ENCODE measurements at regions not wholly inside any gene's neighbourhood (a gene's known extent, or its start where the extent isn't known, plus 50 kb on each side); places are given as distances from the start of the nearest gene placed in this dataset.
"Not testable (repeated sequence)": the region's sequence is repeated elsewhere in the genome, so short reads cannot be mapped to it uniquely, and the experiment has no call there.

DNA sequence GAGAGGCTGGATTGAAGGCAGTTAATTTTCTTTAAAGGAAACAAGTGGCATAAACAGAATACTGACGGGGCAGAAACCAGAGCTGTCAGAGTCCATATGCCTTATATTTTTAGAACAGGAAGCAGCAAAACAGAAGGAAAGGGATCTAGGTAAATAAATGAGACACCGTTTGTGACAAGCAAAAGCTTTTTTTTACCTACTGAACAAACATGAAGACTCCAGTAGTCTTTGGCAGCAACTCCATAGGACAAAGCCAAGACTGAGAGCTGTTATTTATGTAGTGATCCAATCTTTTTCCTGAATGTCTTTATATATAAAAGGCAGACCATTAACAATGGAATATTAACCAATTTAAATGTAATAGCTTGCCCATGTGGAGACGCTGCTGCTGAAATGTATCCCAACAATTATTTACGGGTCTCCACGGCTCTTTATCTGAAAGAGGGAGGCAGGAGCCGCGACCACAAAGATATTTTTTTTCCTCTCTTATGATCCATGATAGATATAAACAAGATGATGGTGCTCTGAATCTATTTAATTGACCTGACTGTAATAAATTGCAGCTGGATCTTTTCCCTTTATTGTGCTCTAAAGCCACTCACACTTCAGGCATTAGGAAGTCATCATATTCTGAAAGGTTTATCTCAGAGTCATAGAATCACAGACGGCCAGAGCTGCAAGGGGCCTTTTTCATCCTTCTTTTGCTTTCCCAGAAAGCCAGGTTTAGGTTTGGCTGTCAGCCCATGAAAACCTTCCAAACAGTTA, 687.8 kb downstream of the EFNB2 start:
- no peaks in the 10 kb centered on the region for H3K9me3 ChIP-seq
- H3K27ac ChIP-seq = no peak overlapping the region
- 33 to 45% methylated on average over 8 of the region's 8 CpGs for WGBS, 2 donors
- H3K27me3 ChIP-seq = no peaks in the 10 kb centered on the region
- intact Hi-C loops (cut with DNase I) = no loop called here
- no peaks in the 10 kb centered on the region for H3K36me3 ChIP-seq (replicated peaks in 1 of 2; ENCODE audit: insufficient read depth in 1 of 2, low read depth in 2 of 2)
- DNase-seq (no peak), ATAC-seq (no peak)
- no peak overlapping the region for H3K4me3 ChIP-seq
- no peaks in the 10 kb centered on the region for H3K4me1 ChIP-seq
- no peak for TF ChIP-seq POLR2A (IDR thresholded peaks at IDR 0.05)
- TF ChIP-seq, protein P1, sequence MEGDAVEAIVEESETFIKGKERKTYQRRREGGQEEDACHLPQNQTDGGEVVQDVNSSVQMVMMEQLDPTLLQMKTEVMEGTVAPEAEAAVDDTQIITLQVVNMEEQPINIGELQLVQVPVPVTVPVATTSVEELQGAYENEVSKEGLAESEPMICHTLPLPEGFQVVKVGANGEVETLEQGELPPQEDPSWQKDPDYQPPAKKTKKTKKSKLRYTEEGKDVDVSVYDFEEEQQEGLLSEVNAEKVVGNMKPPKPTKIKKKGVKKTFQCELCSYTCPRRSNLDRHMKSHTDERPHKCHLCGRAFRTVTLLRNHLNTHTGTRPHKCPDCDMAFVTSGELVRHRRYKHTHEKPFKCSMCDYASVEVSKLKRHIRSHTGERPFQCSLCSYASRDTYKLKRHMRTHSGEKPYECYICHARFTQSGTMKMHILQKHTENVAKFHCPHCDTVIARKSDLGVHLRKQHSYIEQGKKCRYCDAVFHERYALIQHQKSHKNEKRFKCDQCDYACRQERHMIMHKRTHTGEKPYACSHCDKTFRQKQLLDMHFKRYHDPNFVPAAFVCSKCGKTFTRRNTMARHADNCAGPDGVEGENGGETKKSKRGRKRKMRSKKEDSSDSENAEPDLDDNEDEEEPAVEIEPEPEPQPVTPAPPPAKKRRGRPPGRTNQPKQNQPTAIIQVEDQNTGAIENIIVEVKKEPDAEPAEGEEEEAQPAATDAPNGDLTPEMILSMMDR (IDR thresholded peaks at IDR 0.05) = no peak

DNA sequence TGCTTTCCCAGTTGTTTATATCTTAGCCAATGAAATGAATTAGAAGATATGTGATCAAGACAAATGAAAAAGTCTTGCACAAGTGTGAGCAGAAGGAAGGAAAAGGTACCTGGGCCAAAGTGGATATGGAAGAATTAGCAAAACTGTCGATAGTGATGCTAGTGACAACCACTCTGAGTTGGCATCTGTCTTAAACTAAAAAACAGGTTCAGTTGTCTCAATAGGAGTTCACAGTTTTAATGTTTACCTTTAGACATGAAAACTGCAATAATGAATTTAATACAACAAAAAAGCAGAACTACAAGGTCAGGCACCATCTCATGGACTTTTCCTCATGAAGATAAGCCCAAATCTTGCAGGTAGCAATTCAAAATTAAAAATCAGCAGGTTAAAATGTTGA, 688.5 kb downstream of the EFNB2 start:
- TF ChIP-seq POLR2A (IDR thresholded peaks at IDR 0.05) = no peak
- TF ChIP-seq, protein P1 (IDR thresholded peaks at IDR 0.05) = no peak
- Histone ChIP-seq H3K9me3 (no peaks in the 10 kb centered on the region), H3K4me1 (no peaks in the 10 kb centered on the region), H3K27ac (no peak overlapping the region), H3K36me3 (replicated peaks in 1 of 2; ENCODE audit: insufficient read depth in 1 of 2, low read depth in 2 of 2) (no peaks in the 10 kb centered on the region), H3K27me3 (no peaks in the 10 kb centered on the region), H3K4me3 (no peak overlapping the region)
- DNase-seq (no peak), ATAC-seq (no peak)
- 66 to 67% methylated on average over 1 of the region's 1 CpG for WGBS, 2 donors
- intact Hi-C loops (cut with DNase I) = no loop called here

DNA sequence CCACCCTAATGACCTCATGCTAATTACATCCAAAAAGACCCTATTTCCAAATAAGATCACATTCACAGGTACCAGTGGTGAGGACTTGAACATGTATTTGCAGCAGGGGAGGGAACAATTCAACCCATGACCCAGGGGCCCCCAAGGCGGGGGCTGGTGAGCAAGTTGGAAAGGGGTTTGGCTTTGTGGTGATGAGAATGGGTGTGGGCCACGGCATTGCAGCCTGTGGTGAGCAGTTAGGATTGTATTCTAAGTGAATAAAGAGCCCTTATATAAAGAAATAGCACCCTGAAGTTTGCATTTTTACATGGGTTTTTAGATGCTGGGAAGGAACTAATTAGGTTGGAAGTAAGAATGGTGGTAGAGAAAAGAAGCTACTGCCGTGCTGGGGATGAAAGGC, 694.2 kb downstream of the EFNB2 start:
- TF ChIP-seq, protein P1 (IDR thresholded peaks at IDR 0.05) = no peak
- TF ChIP-seq POLR2A (IDR thresholded peaks at IDR 0.05) = no peak
- no peaks in the 10 kb centered on the region for H3K4me1 ChIP-seq
- ATAC-seq = no peak
- 71 to 82% methylated on average over 3 of the region's 3 CpGs for WGBS, 2 donors
- no peaks in the 10 kb centered on the region for H3K36me3 ChIP-seq (replicated peaks in 1 of 2; ENCODE audit: insufficient read depth in 1 of 2, low read depth in 2 of 2)
- H3K27me3 ChIP-seq = no peaks in the 10 kb centered on the region
- H3K9me3 ChIP-seq = no peaks in the 10 kb centered on the region
- intact Hi-C loops (cut with DNase I) = no loop called here
- no peak overlapping the region for H3K4me3 ChIP-seq
- no peak overlapping the region for H3K27ac ChIP-seq
- DNase-seq = no peak

DNA sequence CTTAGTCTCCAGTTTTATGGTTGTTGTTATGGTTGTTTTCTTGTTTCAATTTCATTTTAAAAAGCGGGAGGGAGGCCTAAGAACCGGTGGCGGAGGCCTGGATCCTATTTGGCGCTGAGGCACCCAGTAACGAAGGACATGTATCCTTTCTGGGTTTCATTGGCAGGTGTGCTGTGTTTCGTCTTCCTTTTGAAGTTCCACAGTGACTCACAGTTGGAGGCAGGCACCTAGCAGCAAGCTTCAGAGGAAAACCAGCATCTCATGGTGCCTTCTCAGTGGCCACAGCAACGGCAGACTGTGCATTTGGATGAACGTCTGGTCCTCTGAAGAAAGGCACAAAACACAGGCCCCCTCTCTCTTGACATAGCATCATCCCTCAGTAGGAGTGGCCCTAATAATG, 697.2 kb downstream of the EFNB2 start:
- intact Hi-C loops (cut with DNase I) = no loop called here
- TF ChIP-seq, protein P1 (IDR thresholded peaks at IDR 0.05) = no peak
- TF ChIP-seq POLR2A (IDR thresholded peaks at IDR 0.05) = no peak
- H3K27me3 ChIP-seq = no peaks in the 10 kb centered on the region
- no peak overlapping the region for H3K27ac ChIP-seq
- ATAC-seq (no peak), DNase-seq (no peak)
- H3K4me1 ChIP-seq = no peaks in the 10 kb centered on the region
- no peaks in the 10 kb centered on the region for H3K9me3 ChIP-seq
- 78 to 90% methylated on average over 8 of the region's 8 CpGs for WGBS, 2 donors
- no peak overlapping the region for H3K4me3 ChIP-seq
- H3K36me3 ChIP-seq (replicated peaks in 1 of 2; ENCODE audit: insufficient read depth in 1 of 2, low read depth in 2 of 2) = no peaks in the 10 kb centered on the region

DNA sequence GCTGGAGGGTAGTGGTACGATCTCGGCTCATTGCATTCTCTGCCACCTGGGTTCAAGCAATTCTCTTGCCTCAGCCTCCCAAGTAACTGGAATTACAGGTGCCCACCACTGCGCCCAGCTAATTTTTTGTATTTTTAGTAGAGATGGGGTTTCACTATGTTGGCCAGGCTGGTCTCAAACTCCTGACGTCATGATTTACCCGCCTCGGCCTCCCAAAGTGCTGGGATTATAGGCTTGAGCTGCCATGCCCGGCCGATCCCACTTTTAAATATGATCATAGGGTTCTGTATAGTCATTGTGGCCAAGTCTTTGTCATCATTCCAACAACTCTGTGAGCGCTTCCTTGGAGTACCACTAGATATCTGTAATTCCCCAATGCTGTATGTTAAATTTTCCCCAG, 698.2 kb downstream of the EFNB2 start:
- DNase-seq; intact Hi-C loops (cut with DNase I); H3K36me3 ChIP-seq (replicated peaks in 1 of 2; ENCODE audit: insufficient read depth in 1 of 2, low read depth in 2 of 2); H3K9me3 ChIP-seq; H3K4me3 ChIP-seq; H3K4me1 ChIP-seq; ATAC-seq; H3K27ac ChIP-seq; H3K27me3 ChIP-seq: not testable (repeated sequence)
- WGBS, 2 donors = 95 to 96% methylated on average over 9 of the region's 9 CpGs
